Caco-2 (cell line): ENCODE measurements at regions not wholly inside any gene's neighbourhood (a gene's known extent, or its start where the extent isn't known, plus 50 kb on each side); places are given as distances from the start of the nearest gene placed in this dataset.
"Not testable (repeated sequence)": the region's sequence is repeated elsewhere in the genome, so short reads cannot be mapped to it uniquely, and the experiment has no call there.

ENCODE experiments used
- BruUV-seq: library from RNA; stranded (reverse); fragments of 400-500 nt; replicated peaks from 2 replicates; lab custom pipeline; 2021; lab: Mats Ljungman, UMichigan
- CTCF ChIA-PET: fragments of 300-600 bp; sonication (Branson Sonifier 250); formaldehyde crosslinking; loops from one replicate; lab custom pipeline; 2022; ENCODE audit warnings: antibody characterized with exemption; lab: Charles Lee
- POLR2A ChIA-PET: fragments of 300-600 bp; sonication (Branson Sonifier 250); formaldehyde crosslinking; loops from one replicate; lab custom pipeline; 2022; ENCODE audit warnings: antibody characterized with exemption; lab: Charles Lee
- DNase-seq, 2 experiments: peaks; one replicate each; pipeline versions ENCODE4 v3.0.0 to v3.0.0-alpha.2; 2020 to 2022
- H3K27me3 ChIP-seq: replicated peaks from 2 replicates; pipeline ENCODE4 v1.6.0; 2011; ENCODE audit warnings: low read length; ENCODE audit not compliant: control insufficient read depth, insufficient read depth
- H3K36me3 ChIP-seq: 2 replicates; pipeline ENCODE4 v1.5.1; 2011; ENCODE audit warnings: low read length; ENCODE audit not compliant: control insufficient read depth, insufficient read depth
- H3K4me1 ChIP-seq: fragments of 250-450 bp; sonication (Bioruptor Pico); 2 replicates; pipeline ENCODE4 v1.5.1; 2020; ENCODE audit warnings: mild to moderate bottlenecking
- H3K4me3 ChIP-seq: 2 replicates; pipeline ENCODE4 v1.5.1; 2011; ENCODE audit warnings: low read depth, mild to moderate bottlenecking, control low read depth, low read length
- H3K9me3 ChIP-seq: fragments of 250-450 bp; sonication (Bioruptor Pico); 2 replicates; pipeline ENCODE4 v1.5.1; 2020; ENCODE audit warnings: mild to moderate bottlenecking, moderate library complexity
- H3K27ac Mint-ChIP-seq: one replicate; pipeline ENCODE4 v1.8.0; 2022; ENCODE audit warnings: mixed read lengths; ENCODE audit not compliant: unreplicated experiment
- H3K27me3 Mint-ChIP-seq: one replicate; pipeline ENCODE4 v1.8.0; 2022; ENCODE audit warnings: mixed read lengths; ENCODE audit not compliant: insufficient read depth, unreplicated experiment
- H3K36me3 Mint-ChIP-seq: one replicate; pipeline ENCODE4 v1.8.0; 2022; ENCODE audit warnings: mild to moderate bottlenecking, mixed read lengths; ENCODE audit not compliant: insufficient read depth, unreplicated experiment
- H3K4me1 Mint-ChIP-seq: one replicate; pipeline ENCODE4 v1.8.0; 2022; ENCODE audit warnings: low read depth, mixed read lengths; ENCODE audit not compliant: unreplicated experiment
- H3K4me3 Mint-ChIP-seq: one replicate; pipeline ENCODE4 v1.8.0; 2022; ENCODE audit warnings: mild to moderate bottlenecking, moderate library complexity, mixed read lengths; ENCODE audit not compliant: unreplicated experiment
- H3K9me3 Mint-ChIP-seq: one replicate; pipeline ENCODE4 v1.8.0; 2022; ENCODE audit warnings: mixed read lengths; ENCODE audit not compliant: unreplicated experiment
- CTCF ChIP-seq, 2 experiments: fragments of 200-600 bp in 1 of 2; IDR thresholded peaks; 1 replicate in 1 of 2; 2 replicates in 1 of 2; pipeline versions ENCODE4 v1.5.1 to v1.8.0; 2011 to 2022; ENCODE audit warnings: antibody characterized with exemption in 1 of 2, control low read depth in 1 of 2, inconsistent platforms in 1 of 2, low read depth in 1 of 2, low read length in 1 of 2, mild to moderate bottlenecking in 1 of 2, moderate library complexity in 1 of 2; ENCODE audit not compliant: insufficient read depth in 1 of 2, severe bottlenecking in 1 of 2, unreplicated experiment in 1 of 2
- intact Hi-C: fragments of 100-400 bp; cut with micrococcal nuclease; formaldehyde crosslinking; loops from one replicate; pipeline ENCODE4 v1.10.0; 2022; ENCODE audit not compliant: unreplicated experiment

GRCh38 chr11:50147946-50148345 lies 115.3 kb downstream of the OR4C45 start:
- BruUV-seq, H3K4me1 Mint-ChIP-seq, H3K4me3 ChIP-seq, H3K9me3 ChIP-seq, H3K36me3 Mint-ChIP-seq, H3K4me1 ChIP-seq, intact Hi-C loops, DNase-seq, H3K27me3 Mint-ChIP-seq, H3K4me3 Mint-ChIP-seq, CTCF ChIA-PET, H3K27me3 ChIP-seq, H3K36me3 ChIP-seq, H3K27ac Mint-ChIP-seq, POLR2A ChIA-PET: not testable (repeated sequence)
- peaks cover 49% of the 10 kb centered on the region for H3K9me3 Mint-ChIP-seq

DNA sequence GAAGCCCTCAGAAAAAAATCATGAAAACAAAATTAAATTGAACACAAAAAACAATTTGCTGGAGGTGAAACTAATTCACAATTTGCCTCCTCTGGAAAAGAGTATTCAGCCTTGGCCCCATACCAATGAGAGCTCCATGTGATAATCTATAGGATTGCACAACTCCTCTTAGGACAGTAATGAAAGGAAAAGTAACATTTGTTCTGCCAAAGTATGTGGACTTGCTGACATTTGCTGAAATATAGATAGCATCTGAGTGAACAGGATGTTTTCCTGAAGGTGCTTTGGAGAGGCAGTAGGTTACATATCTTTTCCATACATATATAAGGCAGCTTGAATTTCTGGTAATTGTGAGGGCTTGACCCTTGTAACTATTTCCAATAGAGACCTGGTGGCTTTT lies 122.8 kb downstream of the OR4C45 start:
- BruUV-seq: no TSS peak
- Histone ChIP-seq H3K4me3 (no peak overlapping the region), H3K4me1 (no peaks in the 10 kb centered on the region), H3K9me3 (no peaks in the 10 kb centered on the region), H3K36me3 (no peaks in the 10 kb centered on the region), H3K27me3 (no peaks in the 10 kb centered on the region)
- Mint-ChIP-seq H3K27ac (no peak overlapping the region), H3K4me3 (no peak overlapping the region), H3K4me1 (no peaks in the 10 kb centered on the region), H3K27me3 (no peaks in the 10 kb centered on the region), H3K36me3 (no peaks in the 10 kb centered on the region), H3K9me3 (peaks cover 56% of the 10 kb centered on the region)
- TF ChIP-seq CTCF (IDR thresholded peaks at IDR 0.05; ENCODE audit: insufficient read depth in 1 of 2, low read depth in 1 of 2, low read length in 1 of 2, severe bottlenecking in 1 of 2, unreplicated experiment in 1 of 2): no peak
- CTCF ChIA-PET: no interaction called here
- intact Hi-C loops: no loop called here
- no peak for DNase-seq
- POLR2A ChIA-PET: no interaction called here

- no peak for DNase-seq
- Histone ChIP-seq H3K4me3 (no peak overlapping the region), H3K27me3 (no peaks in the 10 kb centered on the region), H3K9me3 (no peaks in the 10 kb centered on the region; the same call in 1 of the 2 replicates), H3K36me3 (no peaks in the 10 kb centered on the region), H3K4me1 (no peaks in the 10 kb centered on the region)
- no peak overlapping the region for H3K4me3 Mint-ChIP-seq
- ChIA-PET POLR2A (no interaction called here), CTCF (no interaction called here)
- no peaks in the 10 kb centered on the region for H3K36me3 Mint-ChIP-seq
- H3K27ac Mint-ChIP-seq: no peak overlapping the region
- no TSS peak for BruUV-seq
- intact Hi-C loops: no loop called here
- H3K9me3 Mint-ChIP-seq: peaks cover 28% of the 10 kb centered on the region
- no peaks in the 10 kb centered on the region for H3K27me3 Mint-ChIP-seq
- no peaks in the 10 kb centered on the region for H3K4me1 Mint-ChIP-seq
- TF ChIP-seq CTCF (IDR thresholded peaks at IDR 0.05; ENCODE audit: insufficient read depth in 1 of 2, low read depth in 1 of 2, low read length in 1 of 2, severe bottlenecking in 1 of 2, unreplicated experiment in 1 of 2): no peak
These were observed 131.4 kb downstream of the OR4C45 start for GRCh38 chr11:50164050-50164449.

- H3K36me3 Mint-ChIP-seq: no peaks in the 10 kb centered on the region
- no TSS peak for BruUV-seq
- CTCF ChIA-PET: no interaction called here
These were observed 137.0 kb downstream of the OR4C45 start for GRCh38 chr11:50169634-50170033.

More at GRCh38 chr11:50169634-50170033, 137.0 kb downstream of the OR4C45 start:
- H3K27ac Mint-ChIP-seq: no peak overlapping the region
- Histone ChIP-seq H3K4me3 (no peak overlapping the region), H3K9me3 (no peaks in the 10 kb centered on the region; the same call in 1 of the 2 replicates), H3K27me3 (no peaks in the 10 kb centered on the region), H3K36me3 (no peaks in the 10 kb centered on the region), H3K4me1 (no peaks in the 10 kb centered on the region)
- POLR2A ChIA-PET: no interaction called here
- no peak overlapping the region for H3K4me3 Mint-ChIP-seq
- no peaks in the 10 kb centered on the region for H3K4me1 Mint-ChIP-seq
- H3K27me3 Mint-ChIP-seq: no peaks in the 10 kb centered on the region
- DNase-seq: no peak
- intact Hi-C loops: no loop called here
- peaks cover 21% of the 10 kb centered on the region for H3K9me3 Mint-ChIP-seq
- no peak for TF ChIP-seq CTCF (IDR thresholded peaks at IDR 0.05; ENCODE audit: insufficient read depth in 1 of 2, low read depth in 1 of 2, low read length in 1 of 2, severe bottlenecking in 1 of 2, unreplicated experiment in 1 of 2)
